Superior temporal gyrus (tissue), 1 donor: ENCODE measurements at regions not wholly inside any gene's neighbourhood (a gene's known extent, or its start where the extent isn't known, plus 50 kb on each side); places are given as distances from the start of the nearest gene placed in this dataset.

Source experiments
- DNase-seq: peaks from one replicate; pipeline ENCODE4 v3.0.0-alpha.2; 2016; ENCODE audit errors: extremely low spot score

DNA sequence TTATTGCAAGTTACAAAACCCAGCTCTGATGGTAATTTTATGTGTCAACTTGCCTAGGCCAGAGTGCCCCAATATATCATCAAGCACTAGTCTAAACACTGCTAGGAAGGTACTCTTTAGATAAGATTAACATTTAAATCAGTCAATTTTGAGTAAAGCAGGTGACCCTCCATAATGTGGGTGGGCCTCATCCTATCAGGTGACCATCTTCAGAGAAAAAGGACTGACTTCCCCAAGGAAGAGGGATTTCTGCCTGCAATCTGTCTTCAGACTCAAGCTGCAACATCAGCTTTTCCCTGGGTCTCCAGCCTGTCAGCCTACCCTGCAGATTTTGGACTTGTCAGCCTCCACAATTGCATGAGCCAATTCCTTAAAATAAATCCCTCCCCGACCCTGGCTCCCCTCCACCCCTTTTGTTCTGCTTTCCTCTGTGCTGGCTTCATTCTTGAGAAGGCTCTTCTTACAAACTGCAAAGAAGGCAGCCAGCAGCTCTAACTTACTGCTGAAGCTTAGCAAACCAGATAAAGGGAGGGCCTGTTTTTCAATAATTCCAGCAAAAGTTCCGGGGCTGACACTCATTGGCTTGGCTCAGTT is 56.4 kb upstream of the RUNX3 start:
- DNase-seq = no peak

DNA sequence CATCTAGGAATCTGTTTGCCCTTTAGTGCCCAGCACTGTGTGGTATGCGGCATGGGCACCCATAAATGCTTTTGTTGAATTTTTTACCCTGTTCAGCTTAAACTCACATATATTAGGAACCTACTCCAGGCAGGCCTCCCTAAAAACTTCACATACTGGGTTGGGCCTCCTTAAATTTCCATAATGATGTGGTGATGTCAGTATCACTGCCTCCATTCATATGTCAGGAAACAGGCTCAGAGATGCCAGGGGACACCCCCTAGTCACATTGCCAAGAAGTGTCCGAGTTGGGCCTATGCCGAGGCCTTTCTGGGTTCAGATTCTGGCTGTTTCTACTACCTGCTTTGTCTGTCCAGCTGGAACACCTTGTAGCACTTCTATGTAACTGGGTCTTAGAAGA is 55.7 kb upstream of the RUNX3 start:
- DNase-seq = no peak

DNA sequence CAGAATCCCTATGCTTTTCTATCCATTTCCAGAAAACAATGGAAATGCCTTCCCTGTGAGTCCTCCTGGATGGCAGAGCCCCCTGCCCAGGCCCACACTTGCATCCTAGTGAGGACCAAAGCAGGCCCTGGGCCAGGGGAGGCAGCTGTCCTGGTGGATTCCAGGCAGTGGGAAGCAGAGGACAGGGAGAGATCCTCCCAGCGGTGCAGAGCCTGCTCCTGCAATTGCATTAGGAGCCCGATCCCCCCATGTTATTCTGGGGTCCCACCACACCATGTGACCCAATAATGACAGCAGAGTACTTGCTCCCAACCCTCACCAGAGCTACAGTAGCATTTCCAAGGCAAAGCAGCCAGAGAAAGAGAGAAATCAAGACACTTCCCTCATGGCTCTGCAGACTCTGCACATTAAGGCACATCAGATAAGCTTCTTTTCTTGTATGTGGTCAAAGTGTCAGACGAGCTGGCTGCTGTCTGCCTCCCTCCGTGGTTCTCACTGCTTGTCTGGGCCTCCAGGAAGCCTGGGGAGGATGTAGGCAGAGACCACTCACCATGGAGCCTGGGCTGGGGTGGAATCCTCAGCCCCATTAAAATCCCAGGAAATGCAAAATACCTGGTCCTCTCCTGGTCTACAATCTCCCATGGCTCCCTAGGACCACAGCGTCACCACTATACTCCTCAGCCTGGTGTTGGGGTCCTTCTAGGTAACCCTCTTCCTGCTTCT is 54.9 kb upstream of the RUNX3 start:
- no peak for DNase-seq

DNA sequence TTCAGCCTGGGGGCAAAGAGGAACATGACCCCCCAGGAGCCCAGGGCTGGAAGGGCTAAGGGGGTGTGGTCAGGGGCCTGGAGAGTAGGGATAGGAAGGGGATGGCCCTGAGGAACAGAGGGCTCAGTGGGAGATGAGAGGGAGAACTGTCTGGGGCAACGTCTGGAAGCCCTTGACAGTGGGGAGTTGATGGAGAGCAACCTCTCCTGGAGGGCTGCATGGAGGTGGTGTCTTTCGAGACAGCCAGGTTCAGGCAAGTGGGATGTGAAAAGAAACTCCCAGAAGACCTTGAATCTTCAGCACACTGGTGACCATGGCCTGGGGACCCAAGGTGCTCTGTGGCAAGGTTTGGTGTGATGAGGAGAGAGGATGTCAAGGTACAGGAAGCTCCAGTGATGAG is 54.2 kb upstream of the RUNX3 start:
- no peak for DNase-seq

DNA sequence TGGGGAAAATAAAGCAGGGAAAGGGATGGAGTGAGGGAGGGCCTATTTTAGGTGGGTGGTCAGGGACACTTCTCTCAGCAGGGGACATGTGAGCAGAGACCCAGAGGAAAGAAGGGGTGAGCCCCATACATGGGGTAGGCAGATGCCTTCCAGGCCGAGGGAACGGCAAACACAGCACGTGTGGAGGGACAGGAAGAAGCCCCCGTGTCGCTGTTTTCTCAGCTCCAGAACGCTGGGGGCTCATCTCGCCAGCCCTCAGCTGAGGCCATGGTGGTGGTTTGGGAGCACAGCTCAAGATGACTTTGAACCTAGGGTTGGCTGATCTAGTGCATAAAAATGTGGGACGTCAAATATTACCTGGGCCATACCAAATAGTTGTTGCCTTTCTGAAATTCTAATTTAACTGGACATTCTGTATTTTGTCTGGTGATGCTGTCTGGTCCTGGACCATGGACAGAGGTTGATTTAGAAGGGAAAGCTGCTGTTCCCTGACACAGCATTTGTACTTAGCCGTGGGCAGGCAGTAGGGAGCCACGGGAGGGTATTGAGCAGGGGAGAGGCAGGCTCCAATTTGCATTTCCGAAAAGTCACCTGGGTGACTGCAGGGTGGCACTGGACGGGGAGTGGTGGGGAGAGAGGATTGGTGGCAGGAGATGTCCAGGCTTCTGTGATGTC is 53.1 kb upstream of the RUNX3 start:
- no peak for DNase-seq

DNA sequence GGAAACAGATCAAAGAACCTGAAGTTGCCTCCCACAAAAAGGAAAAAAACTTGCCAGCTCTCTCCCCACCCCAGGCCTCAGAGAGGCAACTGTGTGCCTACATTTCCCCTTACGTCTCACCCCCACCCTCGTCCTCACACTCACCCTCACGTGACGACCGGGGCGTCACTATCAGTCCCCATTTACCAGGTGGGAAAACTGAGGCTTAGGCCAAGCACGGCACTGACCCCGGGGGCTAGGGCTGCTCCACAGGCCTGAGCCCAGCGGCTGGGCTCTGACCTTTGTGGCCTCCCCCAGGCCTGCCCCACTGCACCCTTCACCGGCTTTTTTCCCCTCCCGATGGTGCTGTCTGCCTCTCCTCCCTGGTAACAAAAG is 51.5 kb upstream of the RUNX3 start:
- no peak for DNase-seq

DNA sequence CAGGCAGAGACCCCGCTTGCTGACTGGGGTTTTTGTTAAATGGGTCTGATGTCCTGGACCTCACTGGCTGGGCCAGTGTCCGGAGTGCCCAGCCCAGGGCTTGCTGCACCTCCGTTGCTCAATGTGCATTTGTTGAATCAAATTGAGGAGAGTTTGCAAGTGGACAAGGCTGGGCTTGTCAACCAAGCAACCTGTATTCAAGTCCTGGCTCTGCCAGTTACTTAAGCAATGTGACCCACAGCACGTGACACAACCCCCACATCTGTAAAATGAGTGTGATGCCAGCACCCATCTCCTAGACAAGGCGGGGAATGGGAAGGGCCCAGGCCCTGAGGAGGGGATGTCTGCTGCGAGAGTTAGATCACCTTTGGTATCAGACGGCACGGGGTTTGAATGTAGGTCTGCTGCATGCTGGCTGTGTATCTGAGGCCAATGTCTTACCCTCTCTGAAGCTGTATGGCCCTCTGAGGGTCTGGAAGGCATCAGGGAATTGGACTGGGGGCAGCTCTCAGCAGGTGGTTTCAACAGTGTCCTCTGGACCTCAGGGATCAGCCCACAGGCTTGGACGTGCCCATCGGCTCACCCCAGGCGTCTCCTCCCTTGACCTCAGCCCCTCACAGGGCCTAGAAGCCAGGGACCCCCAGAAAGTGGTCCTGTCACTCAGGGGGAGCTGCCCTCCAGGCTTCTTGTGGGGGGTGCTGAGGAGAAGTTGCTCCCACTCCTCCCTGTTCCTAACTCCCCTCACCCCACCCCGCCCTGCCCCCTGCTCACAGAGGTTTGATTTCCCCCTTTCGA is 51.0 kb upstream of the RUNX3 start:
- no peak for DNase-seq
